SKM-1 treated with dmso at 0.1 percent for 144 hours (cell line): ENCODE measurements at regions not wholly inside any gene's neighbourhood (a gene's known extent, or its start where the extent isn't known, plus 50 kb on each side); places are given as distances from the start of the nearest gene placed in this dataset.

Experiments used
- DNase-seq: peaks from one replicate; lab custom pipeline; 2025; ENCODE audit not compliant: unreplicated experiment; lab: John Stamatoyannopoulos, UW

DNA sequence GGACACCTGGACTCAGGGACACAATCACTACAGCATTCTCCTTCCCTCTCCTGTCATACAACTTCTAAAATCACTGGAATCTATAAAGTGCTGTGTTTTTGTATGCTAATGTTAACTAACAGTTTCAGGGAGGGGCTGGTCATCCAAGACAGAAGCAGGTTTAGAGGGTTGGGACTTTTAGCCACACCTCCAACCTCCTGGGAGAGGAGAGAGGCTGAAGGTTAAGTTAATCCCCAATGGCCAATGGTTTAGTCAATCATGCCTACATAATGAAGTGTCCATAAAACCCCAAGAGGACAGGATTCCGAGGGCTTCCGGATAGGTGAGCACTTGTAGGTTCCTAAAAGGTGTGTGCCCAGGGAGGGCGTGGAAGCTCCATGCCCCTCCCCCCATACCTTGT lies 219.3 kb upstream of the CTNNB1 start:
- no peak for DNase-seq

DNA sequence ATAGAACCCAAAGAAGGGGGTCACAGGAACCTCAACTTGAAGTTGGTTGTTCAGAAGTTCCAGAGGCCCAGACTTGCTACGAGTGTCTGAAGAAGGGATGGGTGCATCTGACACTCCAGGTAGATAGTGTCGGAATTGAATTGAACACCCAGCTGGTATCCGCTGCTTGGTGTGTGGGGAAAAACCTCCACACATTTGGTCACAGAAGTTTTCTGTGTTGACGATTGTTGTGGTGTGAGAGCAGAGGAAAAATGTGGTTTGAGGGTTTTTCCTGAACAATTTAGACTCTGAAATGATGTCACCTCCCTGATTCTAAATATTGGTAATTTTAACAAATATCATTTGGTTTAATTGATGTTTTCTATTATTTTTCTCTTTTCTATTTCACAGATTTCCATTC lies 218.8 kb upstream of the CTNNB1 start:
- no peak for DNase-seq

DNA sequence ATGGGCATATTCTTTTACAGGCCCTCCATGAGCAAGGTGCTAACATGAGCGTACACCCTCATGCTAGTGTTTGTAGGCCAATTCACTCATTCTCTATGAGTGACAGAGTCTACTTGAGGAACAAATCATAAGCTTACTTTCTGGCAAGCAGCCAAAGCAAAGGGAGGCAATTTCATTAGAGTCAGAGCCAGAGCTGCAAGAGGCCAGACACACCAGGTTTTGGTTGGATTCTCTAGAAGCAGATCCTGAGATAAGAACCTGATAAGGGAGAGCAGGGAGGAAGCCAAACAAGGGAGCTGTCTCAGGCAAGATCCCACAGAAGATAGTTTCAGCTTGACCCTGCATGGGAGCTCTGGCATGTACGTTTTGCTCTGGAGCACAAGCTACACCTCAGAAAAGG lies 214.1 kb upstream of the CTNNB1 start:
- DNase-seq, result no peak

DNA sequence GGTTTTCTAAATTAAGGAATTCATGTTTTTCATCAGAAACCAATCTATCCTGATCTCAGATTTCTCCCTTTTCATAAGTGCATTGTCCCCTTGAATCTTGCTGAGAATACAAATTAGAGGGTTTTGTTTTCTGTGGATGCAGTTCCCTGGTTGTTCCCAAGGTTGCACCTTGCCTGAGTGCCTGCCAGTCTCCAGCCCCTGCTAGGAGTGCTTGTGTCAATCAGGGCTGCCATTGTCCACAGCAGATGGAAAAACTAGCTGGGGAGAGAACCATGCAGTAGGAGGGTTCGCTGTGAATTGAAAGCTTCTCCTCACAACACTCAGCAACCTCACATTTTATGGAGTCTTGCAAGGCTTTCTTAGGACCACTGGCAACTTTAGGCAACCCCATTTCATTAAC lies 210.8 kb upstream of the CTNNB1 start:
- DNase-seq, result no peak

DNA sequence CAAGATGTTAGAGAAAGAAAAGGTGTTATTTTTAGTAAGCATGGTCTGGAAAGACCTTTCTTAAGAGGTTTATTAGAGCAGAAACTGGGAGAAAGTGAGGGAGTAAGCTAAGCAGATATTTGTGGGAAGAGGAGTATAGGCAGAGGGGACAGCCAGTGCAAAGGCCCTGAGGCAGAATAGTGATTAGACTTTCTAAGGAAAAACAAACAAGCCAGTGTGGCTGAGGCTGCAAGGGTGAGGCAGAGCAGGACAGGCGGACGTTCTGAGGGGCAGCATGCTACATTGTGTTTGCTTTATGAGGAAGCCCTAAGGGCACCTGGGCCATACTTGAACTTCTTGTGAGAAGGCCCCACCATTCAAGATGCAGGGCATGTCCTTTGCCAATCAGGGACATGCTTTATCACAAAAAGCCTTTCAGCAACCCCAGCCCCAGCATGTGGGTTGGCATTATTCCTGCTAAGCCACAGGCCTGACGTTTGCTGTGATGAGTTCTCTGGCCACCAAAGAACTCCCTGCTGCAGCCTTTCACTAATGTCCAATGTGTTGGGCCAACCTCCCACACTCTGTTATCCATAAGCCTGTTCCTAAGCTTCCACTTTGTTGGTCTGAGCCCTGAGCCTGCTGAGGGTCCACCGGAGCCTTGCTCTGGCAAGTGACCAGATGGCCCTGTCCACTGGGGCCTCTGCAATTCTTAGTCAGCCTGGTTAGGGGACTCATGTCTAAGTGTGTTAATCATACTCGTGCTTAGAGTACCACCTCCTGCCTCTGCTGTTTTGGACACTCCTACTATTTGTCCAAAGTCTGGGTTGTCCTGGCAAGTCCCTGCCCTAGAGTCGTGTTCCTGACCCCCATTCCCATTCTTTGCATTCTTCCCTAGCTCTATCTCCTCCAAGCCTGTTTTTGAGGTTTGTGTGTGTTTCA lies 209.9 kb upstream of the CTNNB1 start:
- DNase-seq, result no peak

DNA sequence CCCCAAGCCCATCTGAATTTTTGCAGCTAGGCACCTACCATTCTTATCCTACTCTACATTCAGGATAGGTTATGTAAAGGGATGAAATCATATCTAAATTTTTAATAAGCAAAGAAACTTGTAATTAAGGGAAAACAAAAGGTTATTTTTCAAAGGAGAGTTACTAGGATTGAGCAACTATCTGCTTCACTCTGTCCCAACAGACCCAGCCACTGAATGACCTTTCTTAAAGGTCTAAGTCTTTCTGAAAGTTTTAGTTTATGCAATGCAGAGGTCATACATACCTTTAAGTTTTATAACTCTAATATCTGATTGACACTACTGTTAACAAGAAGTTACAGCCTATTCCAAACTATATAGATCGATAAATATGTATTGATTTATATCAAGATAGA lies 209.2 kb upstream of the CTNNB1 start:
- DNase-seq, result no peak

DNA sequence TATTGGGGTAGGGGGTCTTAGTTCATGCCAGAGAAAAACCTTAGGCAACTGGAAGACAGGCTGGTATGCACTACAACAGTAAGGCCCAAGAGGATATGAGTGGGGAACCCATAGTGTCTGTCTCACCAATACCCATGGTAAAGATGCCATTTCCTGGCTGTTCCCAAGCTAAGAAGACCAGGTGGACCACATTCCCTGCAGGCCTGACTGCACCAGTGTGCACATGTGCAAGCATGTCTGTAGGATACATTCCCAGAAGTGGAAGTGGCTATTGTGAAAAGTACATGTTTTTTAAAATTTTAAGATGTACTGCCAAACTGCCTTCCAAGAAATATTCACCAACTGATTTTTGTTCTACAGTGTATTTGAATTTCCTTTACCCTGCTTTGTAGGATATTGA lies 207.3 kb upstream of the CTNNB1 start:
- DNase-seq, result no peak

DNA sequence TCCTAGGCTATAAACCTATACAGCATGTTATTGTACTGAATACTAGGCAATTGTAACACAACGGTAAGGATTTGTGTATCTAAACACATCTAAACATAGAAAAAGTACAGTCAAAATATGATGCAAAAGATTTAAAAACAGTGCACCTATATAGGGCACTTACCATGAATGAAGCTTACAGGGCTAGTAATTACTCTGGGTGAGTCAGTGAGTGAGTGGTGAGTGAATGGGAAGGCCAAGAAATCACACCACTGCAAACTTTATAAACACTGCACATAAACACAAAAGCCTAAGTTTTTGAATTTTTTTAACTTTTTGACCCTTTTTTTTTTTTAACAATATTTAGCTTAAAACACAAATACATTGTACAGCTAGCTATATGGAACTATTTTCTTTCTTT lies 204.7 kb upstream of the CTNNB1 start:
- no peak for DNase-seq

DNA sequence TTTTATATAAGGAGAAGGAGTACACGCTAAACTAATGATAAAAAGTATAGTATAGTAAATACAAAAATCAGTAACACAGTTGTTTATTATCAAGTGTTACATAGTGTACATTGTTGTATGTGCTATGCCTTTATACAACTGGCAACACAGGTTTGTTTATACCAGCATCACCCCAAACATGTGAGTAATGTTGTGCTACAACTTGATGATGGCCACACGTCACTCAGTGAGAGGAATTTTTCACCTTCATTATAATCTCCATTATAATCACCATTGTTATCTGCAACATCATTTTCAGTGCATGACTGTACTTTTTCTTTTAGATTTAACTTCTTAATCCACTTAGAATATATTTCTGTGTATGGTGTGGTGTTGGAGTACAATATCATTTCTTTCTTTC lies 204.0 kb upstream of the CTNNB1 start:
- no peak for DNase-seq

DNA sequence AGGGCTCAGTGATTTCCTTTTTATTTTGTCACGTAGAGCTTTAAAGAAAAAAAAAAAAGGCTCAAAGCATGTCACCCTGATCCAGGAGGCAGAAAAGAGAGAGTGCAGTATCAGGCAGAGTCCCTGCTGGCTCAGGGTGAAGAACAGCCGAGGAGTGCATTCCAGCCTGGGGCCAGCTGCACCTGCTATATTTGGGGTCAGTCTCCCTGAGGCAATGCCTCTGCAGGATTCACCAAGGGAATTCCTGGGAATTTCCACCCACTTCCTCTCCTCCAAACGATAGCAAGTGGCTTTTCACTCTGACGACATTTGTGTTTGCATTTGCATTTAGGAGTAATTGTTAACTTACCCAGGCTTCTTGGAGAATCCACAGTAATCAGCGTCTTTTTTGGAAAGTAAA lies 202.9 kb upstream of the CTNNB1 start:
- DNase-seq, result no peak

DNA sequence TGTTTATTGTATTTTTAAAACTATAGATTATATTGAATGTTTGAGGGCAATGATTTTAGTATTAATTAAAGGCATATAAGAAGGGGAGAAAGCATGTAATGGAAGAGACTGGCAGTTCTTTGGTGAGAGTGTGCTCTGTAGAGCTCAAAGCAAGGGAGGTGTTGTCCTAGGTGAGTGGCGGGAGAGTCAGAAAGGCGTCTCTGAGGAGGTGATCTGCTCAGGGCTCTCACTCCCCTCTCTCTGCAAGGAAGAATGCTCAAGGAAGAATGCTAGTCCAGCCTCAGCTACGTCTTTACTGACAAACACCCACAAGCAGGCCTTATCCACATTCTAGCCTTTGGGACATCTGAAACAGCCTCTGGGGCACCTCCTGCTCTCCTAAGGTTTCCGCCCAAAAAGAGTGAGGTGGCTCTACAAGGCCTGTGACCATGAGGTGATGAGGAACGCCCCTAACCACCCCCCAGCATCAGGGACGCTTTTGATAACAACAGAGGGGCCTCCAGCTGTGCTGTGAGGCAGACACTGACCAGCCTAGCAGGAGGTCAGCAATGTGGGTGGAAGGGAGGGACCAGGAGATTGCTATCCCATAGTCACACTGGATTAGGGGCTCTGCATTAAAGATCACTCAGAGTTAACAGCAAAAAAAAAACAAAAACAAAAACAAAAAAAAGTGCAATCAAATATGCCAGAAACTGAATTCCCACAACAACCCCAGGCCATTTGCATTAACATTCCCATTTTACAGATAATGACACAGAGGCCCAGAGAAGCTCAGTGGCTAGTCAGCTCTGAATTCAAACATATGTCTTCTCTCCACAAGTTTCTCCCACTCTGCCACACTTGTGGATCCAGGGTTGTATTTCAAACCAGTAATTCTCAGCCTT lies 202.2 kb upstream of the CTNNB1 start:
- DNase-seq, result no peak

DNA sequence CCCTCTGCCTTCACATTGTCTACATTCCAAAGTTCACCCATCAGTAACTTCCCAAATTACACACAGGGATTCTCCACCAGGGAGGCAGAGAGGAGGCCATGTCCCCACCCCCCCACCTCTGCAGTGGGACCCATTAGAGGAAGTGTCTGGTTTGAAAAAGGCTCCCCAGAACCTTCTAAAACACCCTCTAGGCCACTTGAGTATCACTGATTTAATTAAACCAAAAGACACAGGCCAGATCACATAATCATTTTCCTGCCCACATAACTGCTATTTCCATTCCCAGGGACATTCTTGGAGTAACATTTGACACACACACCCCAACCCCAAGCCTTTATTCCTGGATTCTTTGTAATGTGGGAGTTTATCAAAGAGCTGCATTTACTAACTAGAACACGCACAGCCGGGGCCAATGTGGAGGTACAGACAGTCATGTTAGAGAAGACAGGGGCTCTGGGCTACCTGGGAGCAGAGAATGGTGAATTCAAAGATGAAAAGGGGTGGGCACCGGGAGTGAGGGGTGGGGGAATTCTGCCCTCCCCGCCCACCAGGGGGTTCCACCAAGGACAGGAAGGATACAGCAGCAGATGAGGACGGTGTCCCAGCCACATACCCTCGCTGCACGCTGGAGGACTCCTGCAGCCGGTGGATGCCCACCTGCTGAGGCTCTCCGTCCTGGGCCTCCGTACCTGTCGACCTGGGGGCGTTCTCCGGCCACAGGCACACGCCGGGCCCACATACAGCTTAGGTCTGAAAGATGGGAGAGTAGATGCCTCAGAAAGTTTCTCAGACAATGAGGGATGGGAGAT lies 201.4 kb upstream of the CTNNB1 start:
- DNase-seq, result no peak

DNA sequence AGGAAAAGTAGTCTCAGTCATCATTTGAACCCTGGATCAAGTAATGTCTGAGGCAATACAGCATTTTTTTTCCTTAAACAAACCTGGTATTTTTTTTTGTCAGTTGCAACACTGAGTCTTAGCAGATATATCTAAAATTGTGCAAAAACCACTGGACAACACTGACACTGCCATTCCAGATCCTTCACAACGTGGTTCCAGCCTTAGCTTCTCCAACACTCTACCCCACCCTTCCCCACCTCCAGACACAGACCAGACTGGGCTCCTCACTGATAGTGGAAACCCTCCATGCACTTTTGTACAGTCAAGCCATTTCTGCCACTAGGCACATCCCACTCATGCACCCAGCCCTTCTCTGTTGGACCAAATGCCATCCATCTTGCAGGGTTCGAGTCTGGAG lies 199.6 kb upstream of the CTNNB1 start:
- no peak for DNase-seq

DNA sequence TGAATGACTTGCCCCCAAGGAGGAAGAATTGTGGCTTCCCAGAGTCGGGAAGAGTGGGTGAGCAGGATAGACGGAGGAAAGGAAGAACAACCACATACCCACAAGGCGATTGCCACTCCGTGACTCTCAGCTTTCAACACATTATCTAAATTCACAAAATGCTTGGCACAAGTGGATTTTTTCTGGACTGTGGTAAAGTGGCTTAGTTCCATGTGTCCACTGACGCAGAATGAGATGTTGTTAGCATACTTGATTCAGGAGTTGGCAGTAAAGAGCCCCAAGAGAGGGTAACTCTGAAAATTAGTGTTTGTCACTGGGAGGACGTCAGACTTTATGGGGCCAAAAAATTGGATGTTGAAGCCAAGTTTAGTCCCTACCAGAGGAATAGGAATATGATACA lies 198.8 kb upstream of the CTNNB1 start:
- DNase-seq, result no peak

DNA sequence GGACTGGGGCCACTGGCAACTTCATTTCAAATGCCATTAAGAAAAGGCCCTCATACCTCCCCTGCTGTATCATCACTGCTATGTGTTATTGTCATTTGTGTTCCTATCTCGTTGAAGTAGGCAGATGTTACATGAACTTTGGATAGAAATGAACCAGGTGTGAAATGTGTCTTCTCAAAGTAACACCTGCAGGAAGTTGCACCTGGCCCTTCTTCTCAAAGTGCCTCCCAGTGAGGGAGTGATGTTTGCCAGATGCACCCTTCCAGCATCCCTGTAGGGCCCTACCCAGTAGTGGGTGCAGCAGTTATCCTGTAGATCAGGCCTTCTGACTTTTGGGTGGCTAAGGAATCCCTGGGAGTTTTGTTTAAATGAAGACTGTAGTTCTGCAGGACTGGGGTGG lies 197.7 kb upstream of the CTNNB1 start:
- DNase-seq, result no peak

DNA sequence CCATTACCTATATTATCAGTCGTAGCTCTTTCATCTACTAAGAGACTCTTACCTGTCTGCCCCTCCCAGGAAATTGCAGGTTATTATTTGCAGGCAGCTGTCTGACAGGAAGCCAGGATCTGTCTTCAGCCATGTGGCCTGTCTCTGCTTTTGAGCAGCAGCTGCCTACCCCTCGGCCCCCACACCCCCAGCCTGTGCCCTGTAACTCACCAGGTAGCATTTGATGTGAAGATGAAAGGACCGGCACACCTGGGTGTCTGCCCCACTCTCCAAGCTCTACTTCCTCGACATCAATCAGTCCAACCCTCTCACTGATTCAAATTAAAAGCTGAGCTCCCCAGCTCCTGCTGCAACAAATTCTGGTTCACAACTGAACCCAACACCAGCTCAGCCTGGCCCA lies 197.2 kb upstream of the CTNNB1 start:
- no peak for DNase-seq

DNA sequence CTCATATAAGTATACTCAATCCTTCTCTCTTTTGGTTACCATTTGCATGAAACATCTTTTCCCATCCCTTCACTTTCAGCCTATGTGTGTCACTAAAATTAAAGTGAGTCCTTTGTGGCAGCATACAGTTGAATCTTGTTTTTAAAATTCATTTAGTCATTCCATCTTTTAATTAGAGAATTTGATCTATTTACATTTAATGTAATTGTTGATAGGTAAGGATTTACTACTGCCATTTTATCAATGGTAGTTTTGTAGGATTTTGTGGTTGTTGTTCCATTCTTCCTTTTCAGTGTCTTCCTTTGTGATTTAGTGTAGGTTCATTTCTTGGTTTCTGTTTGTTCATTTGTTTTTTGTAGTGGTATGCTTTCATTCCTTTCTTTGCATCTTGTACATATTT lies 191.9 kb upstream of the CTNNB1 start:
- DNase-seq, result no peak

DNA sequence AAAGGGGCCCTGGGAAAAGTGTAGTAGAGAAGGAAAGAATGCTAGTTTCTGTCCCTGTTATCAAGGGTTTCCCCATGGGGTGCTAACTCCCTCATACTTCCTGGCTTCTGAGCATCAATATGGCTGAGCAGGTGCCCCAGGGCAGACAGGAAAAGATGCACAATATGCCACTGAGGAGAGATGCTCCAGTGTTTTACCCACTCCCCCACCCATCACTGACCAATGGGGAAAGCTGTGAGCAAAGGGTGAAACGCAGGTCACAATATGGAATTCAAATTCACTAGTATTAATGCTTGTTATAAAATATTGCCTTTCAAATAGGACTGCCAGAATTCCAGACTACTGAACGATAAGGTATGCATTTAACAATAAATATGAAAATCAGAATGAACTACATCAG lies 187.5 kb upstream of the CTNNB1 start:
- no peak for DNase-seq

DNA sequence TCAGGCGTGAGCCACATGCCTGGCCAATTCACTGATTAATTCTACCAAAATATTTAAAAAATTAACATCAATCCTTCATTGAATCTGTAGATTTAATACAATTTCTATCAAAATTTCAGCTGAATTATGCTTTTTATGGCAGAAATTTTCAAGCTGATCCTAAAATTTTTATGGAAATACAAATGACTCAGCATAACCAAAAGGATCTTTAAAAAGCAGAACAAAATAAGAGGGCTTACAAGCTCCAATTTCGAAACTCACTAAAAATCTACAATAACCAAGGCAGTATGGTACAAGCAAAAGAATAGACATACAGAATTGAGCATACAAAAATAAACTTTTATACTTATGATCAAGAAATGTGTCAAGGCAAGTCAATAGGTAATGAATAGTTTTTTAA lies 180.4 kb upstream of the CTNNB1 start:
- DNase-seq, result peak; percentile 19

DNA sequence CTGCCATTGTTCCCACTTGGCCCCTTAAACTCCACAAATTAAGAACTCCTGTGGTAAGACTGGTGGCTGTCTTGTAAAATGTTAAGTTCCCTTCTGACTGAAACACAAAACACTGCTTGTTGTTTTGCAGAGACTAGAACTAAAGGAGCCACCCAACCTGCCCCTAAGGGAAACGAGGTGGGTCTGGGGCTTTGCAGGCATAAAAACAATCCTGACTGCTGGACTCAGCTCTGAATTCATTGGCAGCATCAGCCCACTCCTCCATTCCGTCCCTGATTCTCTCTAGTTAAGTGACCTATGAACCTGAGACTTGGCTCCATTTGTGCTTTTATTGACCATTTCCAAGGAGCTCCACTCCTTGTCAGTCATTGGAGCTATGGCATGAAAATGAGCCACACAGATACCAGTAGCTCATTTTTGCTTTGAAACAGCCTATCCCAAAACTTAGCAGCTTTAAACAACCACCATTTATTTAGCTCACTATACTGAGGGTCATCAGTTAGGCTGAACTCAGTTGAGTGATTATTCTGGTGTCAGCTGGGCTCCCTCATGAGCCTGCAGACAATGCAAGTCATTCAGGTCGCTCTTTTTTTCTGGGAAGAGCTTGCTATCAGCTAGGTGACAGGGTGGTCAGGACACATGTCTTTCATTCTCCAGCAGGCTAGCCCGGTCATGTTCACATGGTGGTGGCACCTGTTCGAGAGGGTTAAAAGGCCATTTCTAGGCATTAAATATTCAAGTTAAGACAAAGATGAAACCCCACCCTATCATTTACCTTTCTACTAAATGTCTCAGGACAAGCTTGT lies 175.1 kb upstream of the CTNNB1 start:
- no peak for DNase-seq
